Limb (tissue), 2 donors: ENCODE measurements at regions not wholly inside any gene's neighbourhood (a gene's known extent, or its start where the extent isn't known, plus 50 kb on each side); places are given as distances from the start of the nearest gene placed in this dataset.
A peak's percentile ranks its signal among the peaks of the same experiment; 100 is the strongest.

ENCODE experiments used
- DNase-seq, 2 donors: peaks; one replicate each; pipeline ENCODE4 v3.0.0-alpha.2; 2016; ENCODE audit errors: extremely low spot score in 2 of 2

- DNase-seq = no peak
These were observed 138.7 kb upstream of the BACH2 start for GRCh38 chr6:90435207-90435899.

- no peak for DNase-seq
These were observed 137.5 kb upstream of the BACH2 start for GRCh38 chr6:90434094-90434493.

- DNase-seq = no peak
These were observed 136.3 kb upstream of the BACH2 start for GRCh38 chr6:90432937-90433336.

- no peak for DNase-seq
These were observed 135.6 kb upstream of the BACH2 start for GRCh38 chr6:90432041-90432775.

GRCh38 chr6:90431576-90431975, 134.9 kb upstream of the BACH2 start:
- DNase-seq = no peak

- no peak for DNase-seq
These were observed 133.1 kb upstream of the BACH2 start for GRCh38 chr6:90429713-90430112.

GRCh38 chr6:90428514-90428913, 131.9 kb upstream of the BACH2 start:
- DNase-seq = no peak

- no peak for DNase-seq
These were observed 128.6 kb upstream of the BACH2 start for GRCh38 chr6:90425161-90425641.

- DNase-seq = no peak
These were observed 127.9 kb upstream of the BACH2 start for GRCh38 chr6:90424580-90424979.

GRCh38 chr6:90421666-90422065, 125.0 kb upstream of the BACH2 start:
- no peak for DNase-seq

- no peak for DNase-seq
These were observed 123.9 kb upstream of the BACH2 start for GRCh38 chr6:90420500-90420899.

GRCh38 chr6:90417385-90417784, 120.7 kb upstream of the BACH2 start:
- DNase-seq = no peak

GRCh38 chr6:90416322-90416721, 119.7 kb upstream of the BACH2 start:
- DNase-seq = no peak

- no peak for DNase-seq
These were observed 118.5 kb upstream of the BACH2 start for GRCh38 chr6:90415178-90415577.

- no peak for DNase-seq
These were observed 117.7 kb upstream of the BACH2 start for GRCh38 chr6:90414352-90414751.

GRCh38 chr6:90413867-90414266, 117.2 kb upstream of the BACH2 start:
- peak; percentile 38 to 76 for DNase-seq

GRCh38 chr6:90413396-90413795, 116.8 kb upstream of the BACH2 start:
- no peak for DNase-seq

GRCh38 chr6:90412538-90413369, 116.1 kb upstream of the BACH2 start:
- DNase-seq = no peak

- no peak for DNase-seq
These were observed 114.7 kb upstream of the BACH2 start for GRCh38 chr6:90411292-90411781.

GRCh38 chr6:90409700-90410099, 113.1 kb upstream of the BACH2 start:
- no peak for DNase-seq

GRCh38 chr6:90406957-90407356, 110.3 kb upstream of the BACH2 start:
- DNase-seq = no peak
